Immature natural killer cell (primary cell): ENCODE measurements at regions not wholly inside any gene's neighbourhood (a gene's known extent, or its start where the extent isn't known, plus 50 kb on each side); places are given as distances from the start of the nearest gene placed in this dataset.

Experiments used
- DNase-seq, 3 donors: peaks; one replicate each; pipeline ENCODE4 v3.0.0; 2022; ENCODE audit warnings: mixed read lengths in 1 of 3
- H3K27ac Mint-ChIP-seq, 6 donors: one replicate each; pipeline ENCODE4 v1.8.0; 2020; ENCODE audit warnings: mixed read lengths in 6 of 6, mild to moderate bottlenecking in 5 of 6, inconsistent platforms in 4 of 6, moderate library complexity in 3 of 6
- H3K27me3 Mint-ChIP-seq, 3 donors: one replicate each; pipeline ENCODE4 v1.8.0; 2020 to 2021; ENCODE audit warnings: low read depth in 3 of 3, mild to moderate bottlenecking in 3 of 3, mixed read lengths in 3 of 3, moderate library complexity in 3 of 3, inconsistent platforms in 1 of 3
- H3K36me3 Mint-ChIP-seq, 3 donors: one replicate each; pipeline ENCODE4 v1.8.0; 2020; ENCODE audit warnings: mixed read lengths in 3 of 3, inconsistent platforms in 2 of 3, mild to moderate bottlenecking in 2 of 3
- H3K4me1 Mint-ChIP-seq, 2 donors: one replicate each; pipeline ENCODE4 v1.8.0; 2020; ENCODE audit warnings: inconsistent platforms in 2 of 2, mild to moderate bottlenecking in 2 of 2, mixed read lengths in 2 of 2, moderate library complexity in 1 of 2
- H3K4me3 Mint-ChIP-seq, 5 donors: one replicate each; pipeline ENCODE4 v1.8.0; 2020; ENCODE audit warnings: mild to moderate bottlenecking in 5 of 5, mixed read lengths in 5 of 5, inconsistent platforms in 3 of 5, moderate library complexity in 3 of 5
- H3K9me3 Mint-ChIP-seq, 6 donors: one replicate each; pipeline ENCODE4 v1.8.0; 2020; ENCODE audit warnings: mild to moderate bottlenecking in 6 of 6, mixed read lengths in 6 of 6, inconsistent platforms in 4 of 6, moderate library complexity in 3 of 6

- Mint-ChIP-seq H3K4me1 (no peaks in the 10 kb centered on the region), H3K9me3 (peaks cover 3 to 34% (median 14%) of the 10 kb centered on the region in 6 donors), H3K4me3 (no peak overlapping the region), H3K36me3 (no peaks in the 10 kb centered on the region), H3K27me3 (peaks cover 0 to 2% (median 1%) of the 10 kb centered on the region in 3 donors), H3K27ac (no peak overlapping the region)
- no peak for DNase-seq
Measured at GRCh38 chr6:104017410-104018381, 842.0 kb downstream of the HACE1 start.

- peaks cover 0 to 2% (median 1%) of the 10 kb centered on the region in 3 donors for H3K27me3 Mint-ChIP-seq
Measured at GRCh38 chr6:104014163-104014959, 845.4 kb downstream of the HACE1 start.

GRCh38 chr6:104013312-104013971 is 846.3 kb downstream of the HACE1 start:
- Mint-ChIP-seq H3K4me3 (no peak overlapping the region), H3K27ac (no peak overlapping the region), H3K27me3 (peaks cover 0 to 2% (median 0%) of the 10 kb centered on the region in 3 donors), H3K36me3 (no peaks in the 10 kb centered on the region), H3K9me3 (peaks cover 9 to 43% (median 13%) of the 10 kb centered on the region in 6 donors), H3K4me1 (no peaks in the 10 kb centered on the region)
- DNase-seq: no peak

More at GRCh38 chr6:104014163-104014959, 845.4 kb downstream of the HACE1 start:
- H3K27ac Mint-ChIP-seq: no peak overlapping the region
- no peak overlapping the region for H3K4me3 Mint-ChIP-seq
- DNase-seq: no peak
- peaks cover 9 to 43% (median 15%) of the 10 kb centered on the region in 6 donors for H3K9me3 Mint-ChIP-seq
- H3K4me1 Mint-ChIP-seq: no peaks in the 10 kb centered on the region
- no peaks in the 10 kb centered on the region for H3K36me3 Mint-ChIP-seq

GRCh38 chr6:104010897-104011296 is 848.8 kb downstream of the HACE1 start:
- H3K9me3 Mint-ChIP-seq: peaks cover 9 to 41% (median 13%) of the 10 kb centered on the region in 6 donors
- no peak overlapping the region for H3K27ac Mint-ChIP-seq
- peaks cover 0 to 2% (median 0%) of the 10 kb centered on the region in 3 donors for H3K27me3 Mint-ChIP-seq
- no peak for DNase-seq
- no peak overlapping the region for H3K4me3 Mint-ChIP-seq
- H3K36me3 Mint-ChIP-seq: no peaks in the 10 kb centered on the region
- H3K4me1 Mint-ChIP-seq: no peaks in the 10 kb centered on the region

GRCh38 chr6:104003803-104004516 is 855.8 kb downstream of the HACE1 start:
- no peak for DNase-seq
- H3K27ac Mint-ChIP-seq: no peak overlapping the region
- H3K9me3 Mint-ChIP-seq: peaks cover 0 to 9% (median 2%) of the 10 kb centered on the region in 6 donors
- no peaks in the 10 kb centered on the region for H3K36me3 Mint-ChIP-seq
- no peaks in the 10 kb centered on the region for H3K4me1 Mint-ChIP-seq
- H3K27me3 Mint-ChIP-seq: peaks cover 0 to 1% (median 0%) of the 10 kb centered on the region in 3 donors
- H3K4me3 Mint-ChIP-seq: no peak overlapping the region

- no peak for DNase-seq
- peaks cover 0 to 17% (median under 1%) of the 10 kb centered on the region in 6 donors for H3K9me3 Mint-ChIP-seq
- H3K36me3 Mint-ChIP-seq: no peaks in the 10 kb centered on the region
- no peak overlapping the region for H3K4me3 Mint-ChIP-seq
- H3K4me1 Mint-ChIP-seq: no peaks in the 10 kb centered on the region
- peaks cover 0 to 2% (median 0%) of the 10 kb centered on the region in 3 donors for H3K27me3 Mint-ChIP-seq
- H3K27ac Mint-ChIP-seq: no peak overlapping the region
Measured at GRCh38 chr6:103995571-103995970, 864.1 kb downstream of the HACE1 start.

GRCh38 chr6:103983860-103984259 is 875.9 kb downstream of the HACE1 start:
- no peak for DNase-seq
- Mint-ChIP-seq H3K9me3 (peaks cover 14 to 46% (median 31%) of the 10 kb centered on the region in 6 donors), H3K4me1 (no peaks in the 10 kb centered on the region), H3K27me3 (peaks cover 0 to 3% (median 0%) of the 10 kb centered on the region in 3 donors), H3K4me3 (no peak overlapping the region), H3K36me3 (no peaks in the 10 kb centered on the region), H3K27ac (no peak overlapping the region)

GRCh38 chr6:103983011-103983410 is 876.7 kb downstream of the HACE1 start:
- H3K9me3 Mint-ChIP-seq: peaks cover 12 to 46% (median 29%) of the 10 kb centered on the region in 6 donors
- no peaks in the 10 kb centered on the region for H3K36me3 Mint-ChIP-seq
- no peaks in the 10 kb centered on the region for H3K4me1 Mint-ChIP-seq
- no peak overlapping the region for H3K27ac Mint-ChIP-seq
- no peak for DNase-seq
- peaks cover 0 to 3% (median 0%) of the 10 kb centered on the region in 3 donors for H3K27me3 Mint-ChIP-seq
- no peak overlapping the region for H3K4me3 Mint-ChIP-seq

- peaks cover 0 to 3% (median 0%) of the 10 kb centered on the region in 3 donors for H3K27me3 Mint-ChIP-seq
- no peak overlapping the region for H3K27ac Mint-ChIP-seq
- H3K4me1 Mint-ChIP-seq: no peaks in the 10 kb centered on the region
- no peaks in the 10 kb centered on the region for H3K36me3 Mint-ChIP-seq
- no peak overlapping the region for H3K4me3 Mint-ChIP-seq
- peaks cover 12 to 46% (median 27%) of the 10 kb centered on the region in 6 donors for H3K9me3 Mint-ChIP-seq
- no peak for DNase-seq
Measured at GRCh38 chr6:103982574-103982973, 877.1 kb downstream of the HACE1 start.

- no peak for DNase-seq
- Mint-ChIP-seq H3K27me3 (peaks cover 0 to 3% (median 2%) of the 10 kb centered on the region in 3 donors), H3K4me3 (no peak overlapping the region), H3K36me3 (no peaks in the 10 kb centered on the region), H3K4me1 (no peaks in the 10 kb centered on the region), H3K27ac (no peak overlapping the region), H3K9me3 (peaks cover 9 to 37% (median 15%) of the 10 kb centered on the region in 6 donors)
Measured at GRCh38 chr6:103979308-103979707, 880.4 kb downstream of the HACE1 start.

GRCh38 chr6:103937389-103937788 is 922.3 kb downstream of the HACE1 start:
- H3K27ac Mint-ChIP-seq: no peak overlapping the region
- H3K36me3 Mint-ChIP-seq: no peaks in the 10 kb centered on the region
- H3K9me3 Mint-ChIP-seq: peaks cover 8 to 27% (median 14%) of the 10 kb centered on the region in 6 donors
- H3K4me1 Mint-ChIP-seq: no peaks in the 10 kb centered on the region
- H3K27me3 Mint-ChIP-seq: peaks cover 0 to 1% (median 0%) of the 10 kb centered on the region in 3 donors
- no peak overlapping the region for H3K4me3 Mint-ChIP-seq
- no peak for DNase-seq

- DNase-seq: no peak
- peaks cover 0 to 3% (median 1%) of the 10 kb centered on the region in 3 donors for H3K27me3 Mint-ChIP-seq
- no peaks in the 10 kb centered on the region for H3K4me1 Mint-ChIP-seq
- peaks cover 6 to 35% (median 10%) of the 10 kb centered on the region in 6 donors for H3K9me3 Mint-ChIP-seq
- peaks cover 0 to 3% (median 0%) of the 10 kb centered on the region in 3 donors for H3K36me3 Mint-ChIP-seq
- H3K4me3 Mint-ChIP-seq: no peak overlapping the region
- no peak overlapping the region for H3K27ac Mint-ChIP-seq
Measured at GRCh38 chr6:103925317-103925716, 934.4 kb downstream of the HACE1 start.

- no peaks in the 10 kb centered on the region for H3K36me3 Mint-ChIP-seq
- no peak overlapping the region for H3K27ac Mint-ChIP-seq
- peaks cover 3 to 37% (median 16%) of the 10 kb centered on the region in 6 donors for H3K9me3 Mint-ChIP-seq
- no peaks in the 10 kb centered on the region for H3K4me1 Mint-ChIP-seq
- no peak overlapping the region for H3K4me3 Mint-ChIP-seq
- DNase-seq: no peak
- no peaks in the 10 kb centered on the region for H3K27me3 Mint-ChIP-seq
Measured at GRCh38 chr6:103910018-103910417, 949.7 kb downstream of the HACE1 start.
